Activated CD8-positive, alpha-beta memory T cell treated with anti-CD3 and anti-CD28 coated beads, Interleukin-2, amount 50 U/mL, for 1 hour (primary cell): ENCODE measurements at regions not wholly inside any gene's neighbourhood (a gene's known extent, or its start where the extent isn't known, plus 50 kb on each side); places are given as distances from the start of the nearest gene placed in this dataset.

Source experiments
- DNase-seq: peaks from one replicate; pipeline ENCODE4 v3.0.0-alpha.2; 2020; ENCODE audit errors: extremely low read depth

DNA sequence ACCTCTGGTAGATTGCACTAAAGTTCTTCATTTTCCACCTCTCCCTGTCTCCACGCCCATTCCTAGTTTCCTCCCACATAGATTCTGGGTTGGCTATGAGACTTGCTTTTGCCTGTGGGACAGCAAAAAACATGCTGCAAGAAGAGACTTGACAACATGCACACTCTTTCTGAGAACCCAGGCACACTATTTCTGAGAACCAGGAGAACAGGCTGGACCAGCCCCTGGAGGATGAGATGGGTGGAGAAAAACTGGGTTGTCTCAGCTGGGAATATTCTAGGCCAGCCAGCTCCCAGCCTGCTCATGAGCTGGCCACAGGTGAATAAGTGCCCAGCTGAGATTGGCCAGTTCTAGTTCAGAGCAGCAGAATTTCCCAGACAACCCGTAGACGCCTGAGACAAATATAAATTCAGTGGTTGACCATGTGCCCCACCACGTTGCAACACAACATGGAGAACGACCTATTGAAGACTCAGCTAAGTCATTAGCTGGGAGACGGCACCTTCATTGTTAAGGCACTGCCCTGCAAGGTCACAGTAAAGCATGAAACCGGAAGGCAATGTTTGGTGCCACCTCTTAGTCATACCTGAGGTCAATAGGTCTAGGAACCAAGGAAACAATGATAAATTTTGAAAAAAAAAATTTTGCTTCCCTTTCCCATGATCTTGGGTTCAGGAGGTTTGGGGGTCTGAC lies 92.7 kb upstream of the AKR1E2 start:
- DNase-seq, result no peak

DNA sequence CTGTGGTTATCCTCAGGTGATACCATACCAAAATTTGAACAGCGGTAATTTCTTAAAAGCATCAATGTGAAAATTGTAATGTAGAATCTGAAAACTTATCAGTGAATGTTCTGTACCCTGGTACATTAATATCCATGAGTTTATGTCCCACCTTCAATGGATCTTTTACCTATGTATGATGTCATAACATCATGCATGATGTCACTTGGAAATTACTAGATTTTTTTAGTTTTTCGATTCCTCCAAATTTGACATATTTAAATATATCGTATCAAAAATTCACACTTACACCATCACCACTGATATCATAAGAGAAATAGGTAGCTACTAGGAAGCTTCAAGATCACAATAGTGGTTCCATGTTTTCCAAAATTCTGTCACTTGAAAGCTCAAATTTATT lies 95.0 kb upstream of the AKR1E2 start:
- DNase-seq, result no peak

DNA sequence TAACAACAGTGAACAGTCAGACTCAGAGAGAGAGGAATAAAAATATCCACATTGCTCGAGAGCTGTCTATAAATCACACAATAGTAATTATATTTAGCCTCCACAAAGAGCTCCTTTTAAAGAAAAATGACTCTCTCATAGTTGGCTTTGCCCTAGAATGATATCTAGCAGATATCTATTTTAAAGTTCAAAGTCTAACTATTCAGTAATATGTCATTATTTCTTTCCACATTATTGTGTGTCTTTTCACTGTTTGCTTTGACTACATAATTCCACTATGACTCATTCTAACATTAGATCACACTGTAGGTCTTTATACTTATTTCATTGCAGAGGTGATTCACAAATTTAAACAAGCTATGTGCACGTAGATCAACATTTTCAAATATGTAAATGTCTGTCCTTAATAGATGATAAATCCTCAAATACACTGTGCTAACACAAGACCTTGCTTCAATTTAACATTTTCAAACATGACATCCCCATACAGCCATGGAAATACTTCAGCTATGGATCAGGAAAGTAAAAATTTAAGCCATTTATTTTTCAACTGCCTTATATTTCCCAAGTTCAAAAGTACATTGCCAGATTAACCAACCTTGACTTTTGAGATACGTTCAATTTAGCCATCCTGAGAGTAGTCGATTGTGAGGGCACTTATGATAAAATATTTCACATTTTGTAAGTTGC lies 99.9 kb upstream of the AKR1E2 start:
- no peak for DNase-seq

DNA sequence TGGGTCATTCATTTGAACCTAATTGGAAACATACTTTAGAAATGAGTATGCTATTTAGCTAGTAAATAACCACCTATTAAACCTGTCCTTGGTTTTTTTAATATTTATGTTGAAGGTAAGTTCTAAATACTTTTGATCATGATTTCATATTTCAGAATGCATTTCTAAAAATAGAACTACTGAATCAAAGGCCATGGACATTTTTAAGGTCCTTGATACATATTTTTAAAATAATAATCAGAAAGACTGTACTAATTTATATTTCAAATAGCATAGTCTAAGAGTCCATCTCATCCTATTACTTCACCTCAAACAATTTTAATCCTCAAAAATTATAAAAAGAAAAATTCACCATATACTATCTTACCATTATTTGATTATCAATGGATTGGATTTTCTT lies 102.1 kb upstream of the AKR1E2 start:
- DNase-seq, result no peak

DNA sequence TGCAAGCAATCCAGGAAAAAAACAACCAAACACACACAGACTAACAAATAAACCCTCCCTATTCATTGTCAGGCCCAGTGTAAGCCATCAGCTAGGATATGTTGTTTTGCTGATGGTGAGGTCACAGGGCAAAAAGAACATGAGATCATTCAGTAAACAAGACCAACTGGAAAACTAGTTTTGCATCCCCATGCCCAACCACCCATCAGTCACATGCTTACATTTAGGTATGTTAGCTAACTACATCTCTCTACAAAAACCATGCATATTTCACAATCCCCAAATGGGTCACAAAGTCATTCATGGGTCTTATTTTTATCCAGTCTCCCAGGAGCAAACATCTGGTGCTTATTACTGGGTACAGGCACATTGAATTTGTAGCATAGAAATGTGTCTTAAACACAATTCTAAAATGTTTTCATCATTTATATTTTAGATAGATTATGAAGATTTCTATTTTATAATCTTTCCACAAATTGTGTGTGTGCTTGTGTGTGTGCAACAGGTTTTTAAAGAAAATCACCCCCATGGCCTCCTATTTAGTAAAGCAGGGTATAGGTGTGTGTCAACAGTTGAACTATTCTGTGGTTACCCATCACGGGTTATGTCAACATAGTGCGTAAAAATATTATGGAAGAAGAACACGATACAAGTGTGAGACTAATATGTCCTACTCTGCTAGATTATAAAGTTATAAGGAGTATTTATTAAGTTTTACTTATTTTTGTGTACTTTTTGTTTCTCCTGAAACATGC lies 103.8 kb upstream of the AKR1E2 start:
- DNase-seq, result no peak

DNA sequence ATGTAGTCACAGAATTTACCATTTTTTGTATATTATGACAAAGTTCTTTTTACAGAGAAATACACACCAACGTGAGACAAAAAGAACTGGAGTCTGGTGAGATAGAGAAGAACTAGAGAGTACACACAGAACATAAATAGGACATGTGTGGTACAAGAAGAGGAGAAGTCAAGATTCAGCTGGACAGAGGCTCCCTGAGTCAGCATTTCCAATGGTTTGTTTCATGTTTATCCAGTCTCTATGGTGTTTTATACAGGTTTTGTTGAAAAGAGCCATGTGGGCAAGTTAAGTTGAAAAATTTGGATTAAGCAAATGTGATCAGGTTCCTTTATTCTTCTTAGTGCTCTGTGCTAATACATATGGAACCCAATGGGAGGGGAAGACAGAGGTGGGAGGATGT lies 105.5 kb upstream of the AKR1E2 start:
- no peak for DNase-seq

DNA sequence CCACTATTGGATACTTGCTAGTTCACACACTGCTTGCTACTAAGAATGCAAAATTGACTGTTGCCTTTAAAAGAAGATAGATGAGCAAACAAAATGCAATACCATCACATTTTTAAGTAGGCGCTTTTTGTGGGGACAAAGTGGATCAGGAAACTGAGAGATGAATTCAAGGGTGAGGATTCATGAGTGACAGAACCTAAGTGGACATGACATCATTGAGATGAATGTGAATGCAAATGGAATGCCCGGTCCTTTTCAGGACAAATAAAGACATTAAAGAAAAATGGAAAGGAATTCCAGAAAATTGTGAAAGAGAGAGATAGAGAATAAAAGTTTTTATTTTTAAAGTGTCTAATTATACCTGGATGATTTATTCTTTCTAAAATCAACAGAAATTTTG lies 106.3 kb upstream of the AKR1E2 start:
- DNase-seq, result no peak

DNA sequence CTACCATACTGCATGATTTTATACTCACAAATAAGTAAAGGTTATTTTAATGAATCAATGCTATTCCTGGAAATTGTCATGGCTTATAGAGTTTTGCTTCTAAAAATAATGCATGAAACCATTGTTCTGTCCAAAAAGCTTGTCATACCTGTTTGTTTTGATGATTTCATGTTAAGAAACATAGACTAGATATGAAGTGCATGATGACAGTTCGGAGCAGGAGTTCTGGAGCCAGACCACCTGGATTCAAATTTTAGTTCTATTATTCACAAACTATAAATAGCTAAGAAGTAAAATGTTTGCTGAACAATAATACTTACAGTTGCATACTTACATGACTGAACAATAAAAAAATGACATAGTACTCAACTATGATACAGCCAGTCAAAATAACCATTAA lies 107.0 kb upstream of the AKR1E2 start:
- no peak for DNase-seq

DNA sequence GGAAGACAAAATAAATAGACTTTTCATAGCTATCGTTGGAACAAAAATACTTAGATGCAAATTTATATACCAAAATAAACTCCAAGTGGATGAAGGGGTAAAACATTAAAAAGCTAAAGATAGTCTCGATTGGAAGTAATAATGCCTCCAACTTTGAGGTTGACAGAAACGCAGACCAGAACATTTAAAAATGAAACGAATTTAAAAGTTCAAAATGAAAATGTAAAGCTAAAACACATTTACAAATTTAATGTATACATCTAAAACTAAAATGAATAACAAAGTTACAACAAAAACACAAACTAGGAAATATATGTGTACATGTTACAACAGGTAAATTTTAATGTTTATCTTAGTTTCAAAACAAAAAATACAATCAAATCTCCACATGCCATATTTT lies 107.5 kb upstream of the AKR1E2 start:
- DNase-seq, result no peak

DNA sequence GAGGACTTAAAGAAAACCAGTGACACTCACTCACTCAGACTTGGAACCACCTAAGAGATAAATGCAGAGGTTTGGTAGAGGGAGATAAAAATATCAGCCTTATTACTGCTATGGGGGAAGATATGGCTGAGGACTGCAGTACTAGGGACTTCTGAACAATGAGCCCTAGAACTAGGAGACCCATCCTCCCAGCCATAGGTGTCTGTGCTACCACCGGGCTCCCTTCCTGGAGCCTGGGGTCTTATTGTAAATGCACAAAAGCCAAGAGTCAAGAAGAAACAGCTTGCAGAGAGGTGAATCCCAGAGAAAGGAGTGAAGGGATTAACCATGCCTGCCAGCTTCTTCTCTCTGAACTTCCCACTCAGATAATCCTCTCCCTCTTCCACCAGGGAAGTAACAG lies 108.3 kb upstream of the AKR1E2 start:
- DNase-seq, result no peak

DNA sequence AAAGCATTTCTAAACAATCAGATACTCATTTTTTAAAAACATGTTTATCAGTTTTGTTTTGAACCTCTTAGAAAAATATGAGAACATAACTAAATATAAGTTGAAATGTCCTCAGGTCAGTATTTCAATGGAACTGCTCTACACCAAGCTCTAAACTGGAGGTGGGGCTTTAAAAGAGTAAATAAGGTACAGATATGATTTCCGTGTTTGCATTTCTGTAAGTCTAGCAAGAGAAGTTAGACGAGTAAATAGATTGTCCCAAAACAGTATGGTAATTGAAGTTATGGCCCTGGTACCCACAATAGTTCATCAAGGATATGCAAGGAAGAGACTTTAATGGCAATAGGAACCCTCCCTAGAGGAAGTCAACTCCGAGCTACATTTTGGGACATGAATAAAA lies 115.1 kb upstream of the AKR1E2 start:
- no peak for DNase-seq

DNA sequence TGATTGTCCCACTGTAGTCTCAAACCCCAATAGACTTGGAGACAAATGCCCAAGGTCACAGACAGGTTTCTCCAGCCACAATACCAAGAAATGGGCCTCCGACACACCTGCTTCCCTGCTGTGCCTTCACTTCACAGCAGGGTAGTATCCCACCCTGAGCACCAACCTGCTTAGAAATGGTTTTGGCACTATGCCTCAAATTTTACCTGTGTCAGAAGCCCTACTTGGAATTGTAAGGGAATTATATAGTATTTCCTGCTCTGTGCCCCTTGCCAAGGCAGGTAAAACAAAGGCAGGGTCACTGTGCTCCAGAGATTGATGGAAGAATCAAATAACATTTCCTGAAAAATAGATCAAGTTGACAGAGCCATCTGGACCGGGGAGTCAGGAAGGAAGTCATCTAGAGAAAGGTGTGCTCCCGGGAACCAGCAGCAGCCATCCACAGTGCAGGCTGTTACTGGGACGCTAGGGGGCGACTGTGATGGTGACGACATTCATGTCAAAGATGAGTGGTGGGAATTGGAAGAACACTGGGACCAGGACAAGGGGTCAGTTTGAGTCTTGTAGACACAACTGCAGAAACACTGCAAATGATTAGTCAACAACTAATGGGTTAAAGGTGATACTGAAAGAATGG lies 117.8 kb upstream of the AKR1E2 start:
- DNase-seq, result no peak

DNA sequence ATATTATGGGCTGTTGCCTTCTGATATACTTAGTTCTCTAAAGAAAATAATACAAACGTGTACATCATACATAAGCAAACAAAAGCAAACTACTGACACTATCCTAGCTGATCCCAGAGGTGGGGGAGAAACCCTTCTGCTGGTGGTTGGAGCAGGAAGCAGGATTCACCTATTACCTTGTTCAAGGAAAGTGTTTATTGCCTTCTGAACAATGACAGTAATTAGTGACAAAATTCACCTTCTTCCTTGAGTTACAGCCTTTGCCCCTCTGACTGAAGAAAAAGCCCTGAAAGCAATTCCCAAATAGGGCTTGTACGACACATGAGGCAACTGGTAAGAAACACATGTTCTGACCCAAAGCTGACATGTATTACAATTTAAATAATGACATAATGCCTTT lies 118.8 kb upstream of the AKR1E2 start:
- no peak for DNase-seq

DNA sequence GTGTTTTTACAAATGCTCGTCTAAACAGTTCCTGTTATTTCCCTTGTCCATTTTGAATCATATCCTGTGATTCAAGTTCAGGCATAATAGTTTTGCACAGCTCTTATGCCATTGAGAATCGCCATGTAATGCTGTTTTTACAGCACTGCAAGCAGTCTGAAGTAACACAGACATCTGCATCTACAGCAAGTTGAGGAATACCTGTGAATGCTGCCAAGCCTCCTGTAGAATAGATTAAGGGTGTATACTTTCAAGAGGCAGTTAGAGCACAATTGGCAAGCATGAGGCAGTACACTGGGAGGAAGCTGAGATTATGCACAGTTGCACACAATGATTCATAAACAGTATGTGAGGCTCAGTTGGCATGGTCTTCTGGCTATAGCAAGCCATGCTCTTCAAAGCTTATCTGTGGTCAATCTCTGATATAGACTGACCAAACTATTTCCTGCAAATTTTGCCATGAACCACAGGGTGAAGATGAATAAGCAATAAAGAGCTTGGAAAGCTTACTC lies 121.9 kb upstream of the AKR1E2 start:
- DNase-seq, result no peak

DNA sequence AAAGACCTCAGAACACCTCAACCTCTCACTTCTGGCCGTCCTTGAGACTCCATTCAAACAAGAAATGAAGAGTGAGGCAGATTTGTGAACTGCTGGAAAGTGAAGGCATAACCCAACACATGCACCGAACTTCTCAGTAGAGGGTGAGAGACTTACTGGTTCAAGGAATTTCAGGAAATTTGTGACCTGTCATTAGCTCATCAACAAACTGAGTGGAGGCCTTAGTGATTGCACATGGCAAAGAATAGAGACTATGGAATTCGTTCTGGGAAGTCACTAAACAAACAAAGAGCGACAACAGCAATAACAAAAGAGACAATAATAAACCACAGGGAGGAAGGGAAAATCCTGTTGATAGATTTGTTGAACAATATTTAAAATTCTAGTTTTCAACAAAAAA lies 125.0 kb upstream of the AKR1E2 start:
- DNase-seq, result no peak

DNA sequence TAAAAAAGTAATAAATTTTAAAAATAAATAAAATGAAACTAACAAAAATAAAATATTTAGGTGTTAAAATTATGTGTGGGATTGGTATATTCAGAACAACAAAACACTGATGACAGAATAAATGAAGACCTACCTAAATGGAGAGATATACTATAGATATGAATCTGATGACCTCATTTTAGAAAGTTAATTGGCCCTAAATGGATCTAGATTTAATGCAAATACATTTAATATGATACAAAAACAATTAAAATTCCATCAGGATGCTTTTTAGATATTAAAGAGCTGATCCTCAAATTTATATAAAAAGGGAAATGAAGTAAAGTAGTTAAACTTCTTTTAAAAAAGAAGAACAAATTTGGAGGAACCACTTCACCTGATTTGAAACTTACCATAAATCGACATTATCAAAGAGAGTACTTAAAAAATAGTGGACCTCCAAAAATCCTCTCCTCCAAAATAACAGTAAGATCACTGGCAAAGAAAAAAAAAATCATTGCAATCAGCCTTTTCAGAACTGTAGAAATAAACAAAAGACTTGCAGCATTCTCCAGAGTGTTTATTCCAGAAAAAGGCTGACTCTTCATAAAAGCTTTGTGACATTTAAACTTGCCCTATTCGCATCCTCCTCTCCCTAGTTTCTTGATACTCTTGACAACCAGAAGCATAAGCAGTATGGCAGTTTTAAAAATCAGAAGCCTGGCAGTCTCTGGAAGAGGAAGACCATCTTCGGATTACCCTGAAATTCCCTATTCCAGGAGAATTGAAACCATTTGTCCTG lies 125.9 kb upstream of the AKR1E2 start:
- no peak for DNase-seq

DNA sequence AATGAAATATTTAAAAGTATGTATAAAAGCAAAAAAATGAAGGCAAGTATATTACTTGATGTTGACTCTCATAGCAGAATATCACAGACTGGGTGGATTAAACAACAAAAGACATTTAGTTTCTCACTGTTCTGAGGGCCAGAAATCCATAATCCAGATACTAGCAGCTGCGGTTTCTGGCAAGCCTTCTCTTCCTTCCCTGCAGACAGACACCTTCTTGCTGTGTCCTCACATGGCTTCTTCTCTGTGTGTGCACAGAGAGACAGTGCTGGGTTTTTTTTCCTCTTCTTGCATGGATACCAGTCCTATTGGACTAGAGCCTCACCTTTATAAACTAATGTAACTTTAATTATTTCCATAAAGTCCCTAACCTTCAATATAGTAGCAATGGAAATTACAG lies 127.9 kb upstream of the AKR1E2 start:
- no peak for DNase-seq

DNA sequence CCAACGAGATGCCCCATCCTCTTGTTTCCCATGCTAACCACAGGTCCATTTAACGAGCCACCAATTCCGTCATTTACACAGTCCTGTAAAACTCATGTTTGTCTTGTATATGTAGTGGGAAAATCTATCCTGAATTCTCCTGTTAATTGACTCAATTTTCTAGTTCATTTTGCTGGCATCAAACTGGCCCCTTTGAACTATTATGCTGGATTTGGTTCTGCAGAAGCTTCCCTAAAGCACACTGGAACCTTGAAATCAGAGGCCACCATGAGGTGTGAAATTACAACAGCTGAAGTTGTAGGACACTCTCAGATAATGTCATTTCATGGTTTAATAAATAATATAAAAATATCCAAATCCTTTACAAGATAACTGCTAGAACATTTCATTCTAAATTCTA lies 129.8 kb upstream of the AKR1E2 start:
- no peak for DNase-seq

DNA sequence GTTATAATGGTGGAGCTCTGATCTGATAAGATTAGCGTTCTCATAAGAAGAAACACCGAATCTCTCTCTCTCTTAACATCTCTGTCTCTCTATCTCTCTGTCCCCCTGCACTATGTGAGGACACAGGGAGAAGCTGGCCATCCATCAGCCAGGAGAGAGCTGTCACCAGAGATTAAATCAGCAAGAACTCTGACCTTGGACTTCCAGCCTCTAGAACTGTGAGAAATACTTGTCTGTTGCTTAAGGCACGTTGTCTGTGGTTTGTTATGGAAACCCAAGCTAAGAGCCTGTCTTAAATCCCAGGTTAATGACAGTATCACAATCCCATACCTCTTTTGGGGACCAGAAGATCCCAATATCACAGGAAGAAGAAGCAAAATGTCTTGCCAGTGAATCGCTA lies 132.0 kb upstream of the AKR1E2 start:
- DNase-seq, result no peak

DNA sequence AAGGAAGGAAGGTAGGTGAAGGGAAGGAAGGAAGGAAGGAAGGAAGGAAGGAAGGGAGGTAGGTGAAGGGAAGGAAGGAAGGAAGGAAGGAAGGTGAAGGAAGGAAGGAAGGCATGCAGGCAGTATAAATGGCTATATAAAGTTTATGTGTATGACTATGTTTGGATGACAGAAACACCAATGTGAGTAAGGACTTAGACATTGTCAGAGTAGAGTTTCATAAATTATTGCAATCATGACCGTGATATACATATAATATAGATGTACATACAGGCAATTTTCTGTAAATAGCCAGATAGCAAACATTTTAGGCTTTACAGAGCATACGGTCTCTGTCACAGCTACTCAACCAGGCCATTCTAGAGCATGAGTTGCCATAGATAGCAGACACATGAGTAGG lies 133.8 kb upstream of the AKR1E2 start:
- no peak for DNase-seq

DNA sequence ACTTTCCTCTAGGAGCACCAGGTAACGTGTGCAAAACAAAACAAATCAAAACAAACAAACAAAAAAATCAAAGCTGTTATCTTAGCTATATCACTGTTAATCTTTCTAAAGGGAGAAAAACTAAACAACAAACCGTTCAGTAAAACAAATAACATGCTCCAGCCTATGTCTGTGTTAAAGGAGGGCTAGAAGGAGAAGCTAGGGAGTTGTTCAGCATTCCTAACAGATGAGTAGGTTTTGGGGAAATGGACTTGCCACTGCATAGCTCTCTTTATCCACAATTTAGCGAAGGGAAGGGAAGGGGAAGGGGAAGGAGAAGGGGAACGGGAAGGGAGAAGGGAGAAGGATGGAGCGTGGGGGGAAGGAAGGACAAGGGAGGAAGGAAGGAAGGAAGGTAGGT lies 134.2 kb upstream of the AKR1E2 start:
- no peak for DNase-seq

DNA sequence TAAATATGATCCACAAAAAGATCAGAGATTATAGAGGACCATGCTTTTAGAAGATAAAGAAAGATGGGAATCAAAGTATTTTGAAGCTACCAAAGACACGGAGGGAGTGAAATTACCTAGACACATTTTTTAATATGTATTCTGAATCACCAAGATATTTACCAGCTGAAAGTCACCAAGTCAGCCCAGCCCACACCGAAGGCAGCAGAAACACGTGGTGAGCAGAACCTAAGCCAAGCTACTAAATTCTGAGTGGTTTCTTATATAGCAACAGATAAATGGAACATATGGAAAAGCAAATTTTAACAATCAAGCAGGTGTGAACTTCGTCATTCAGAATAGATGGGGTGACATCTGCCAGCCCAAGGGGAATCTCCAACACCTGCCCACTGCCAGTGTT lies 134.7 kb upstream of the AKR1E2 start:
- no peak for DNase-seq
